Right lobe of liver (tissue), 6 donors: ENCODE measurements at regions not wholly inside any gene's neighbourhood (a gene's known extent, or its start where the extent isn't known, plus 50 kb on each side); places are given as distances from the start of the nearest gene placed in this dataset.
"Not testable (repeated sequence)": the region's sequence is repeated elsewhere in the genome, so short reads cannot be mapped to it uniquely, and the experiment has no call there.

Experiments
- ATAC-seq, 4 donors: fragments of 200-7000 bp; cut with Tn5 transposase; one replicate each; pipeline ENCODE4 v1.9.1; 2020; ENCODE audit warnings: mild to moderate bottlenecking in 4 of 4, moderate library complexity in 4 of 4
- DNase-seq, 3 donors: peaks; one replicate each; pipeline ENCODE4 v3.0.0-alpha.2; 2020
- H3K27ac ChIP-seq, 3 donors: fragments of 200-600 bp; one replicate each; pipeline ENCODE4 v1.8.0; 2022
- H3K27me3 ChIP-seq, 2 donors: fragments of 200-600 bp; one replicate each; pipeline ENCODE4 v1.8.0; 2022
- H3K36me3 ChIP-seq, 4 donors: fragments of 200-600 bp; sonication (generic) in 1 of 4; one replicate each; pipeline versions ENCODE4 v1.5.1 to v1.8.0; 2017 to 2022; ENCODE audit warnings: control low read depth in 1 of 4
- H3K4me1 ChIP-seq, 4 donors: fragments of 200-600 bp; sonication (generic) in 1 of 4; one replicate each; pipeline versions ENCODE4 v1.5.1 to v1.8.0; 2017 to 2022; ENCODE audit warnings: control low read depth in 1 of 4
- H3K4me3 ChIP-seq, 3 donors: fragments of 200-600 bp; one replicate each; pipeline ENCODE4 v1.8.0; 2022
- H3K9me3 ChIP-seq, 4 donors: fragments of 200-600 bp; sonication (generic) in 1 of 4; one replicate each; pipeline versions ENCODE4 v1.5.1 to v1.8.0; 2017 to 2022; ENCODE audit warnings: control low read depth in 1 of 4
- POLR2A ChIP-seq: fragments of 450-650 bp; IDR thresholded peaks from one replicate; pipeline ENCODE4 v1.6.1; 2017; ENCODE audit warnings: antibody characterized with exemption, mild to moderate bottlenecking
- WGBS: methylation state at CpG from one replicate; pipeline ENCODE4 v1.1.6; 2018; ENCODE audit warnings: low coverage, low lambda C conversion rate; ENCODE audit not compliant: insufficient coverage; ENCODE audit errors: missing lambda C conversion rate; 5-methylcytosine and 5-hydroxymethylcytosine counted together
- intact Hi-C, 2 donors: fragments of 100-400 bp; cut with DNase I; formaldehyde crosslinking; loops; one replicate each; pipeline versions ENCODE4 v1.11.2 to v1.14.1; 2022
- TF ChIP-seq, protein P1 (sequence below), 4 donors: fragments of 200-600 bp in 3 of 4; fragments of 450-650 bp in 1 of 4; IDR thresholded peaks; one replicate each; pipeline versions ENCODE4 v1.5.1 to v1.8.0; 2016 to 2022; ENCODE audit warnings: antibody characterized with exemption in 4 of 4, mild to moderate bottlenecking in 2 of 4
- donor health status: DM: no; HTN: yes; CAD: no.
- donor health status: DM: no; HTN: no; CAD: no.
- donor health status: DM: no; HTN: no; CAD: no.
- donor health status: DM: no; HTN: yes; CAD: no.
- donor health status: DM: no; HTN: yes; CAD: no.

DNA sequence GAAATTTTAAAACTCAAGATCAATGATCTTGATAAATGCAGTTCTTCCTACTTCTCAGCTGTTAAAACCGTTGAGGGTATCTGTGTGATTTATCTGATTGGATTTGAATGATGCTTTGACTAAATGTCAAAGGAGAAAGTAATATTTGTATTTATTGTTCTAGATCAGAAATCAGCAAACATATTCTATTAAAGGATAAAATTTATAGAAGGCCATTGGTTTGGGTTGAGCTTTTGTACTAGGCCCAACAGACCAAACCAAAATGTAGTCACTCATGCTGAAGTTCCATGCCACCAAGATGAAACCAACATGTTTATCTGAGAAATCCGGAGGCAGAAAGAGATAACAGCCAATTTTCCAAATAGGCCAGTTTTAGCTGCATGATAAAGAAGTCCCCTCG lies 64.5 kb upstream of the BMP2K start:
- Histone ChIP-seq H3K27me3 (no peaks in the 10 kb centered on the region), H3K36me3 (no peaks in the 10 kb centered on the region), H3K4me3 (no peak overlapping the region), H3K27ac (no peak overlapping the region), H3K4me1 (no peaks in the 10 kb centered on the region), H3K9me3 (no peaks in the 10 kb centered on the region)
- WGBS: 64% methylated on average over 3 of the region's 3 CpGs
- intact Hi-C loops: no loop called here
- ATAC-seq (no peak), DNase-seq (no peak)
- TF ChIP-seq POLR2A: no peak
- TF ChIP-seq, protein P1, sequence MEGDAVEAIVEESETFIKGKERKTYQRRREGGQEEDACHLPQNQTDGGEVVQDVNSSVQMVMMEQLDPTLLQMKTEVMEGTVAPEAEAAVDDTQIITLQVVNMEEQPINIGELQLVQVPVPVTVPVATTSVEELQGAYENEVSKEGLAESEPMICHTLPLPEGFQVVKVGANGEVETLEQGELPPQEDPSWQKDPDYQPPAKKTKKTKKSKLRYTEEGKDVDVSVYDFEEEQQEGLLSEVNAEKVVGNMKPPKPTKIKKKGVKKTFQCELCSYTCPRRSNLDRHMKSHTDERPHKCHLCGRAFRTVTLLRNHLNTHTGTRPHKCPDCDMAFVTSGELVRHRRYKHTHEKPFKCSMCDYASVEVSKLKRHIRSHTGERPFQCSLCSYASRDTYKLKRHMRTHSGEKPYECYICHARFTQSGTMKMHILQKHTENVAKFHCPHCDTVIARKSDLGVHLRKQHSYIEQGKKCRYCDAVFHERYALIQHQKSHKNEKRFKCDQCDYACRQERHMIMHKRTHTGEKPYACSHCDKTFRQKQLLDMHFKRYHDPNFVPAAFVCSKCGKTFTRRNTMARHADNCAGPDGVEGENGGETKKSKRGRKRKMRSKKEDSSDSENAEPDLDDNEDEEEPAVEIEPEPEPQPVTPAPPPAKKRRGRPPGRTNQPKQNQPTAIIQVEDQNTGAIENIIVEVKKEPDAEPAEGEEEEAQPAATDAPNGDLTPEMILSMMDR (IDR thresholded peaks at IDR 0.05): no peak

DNA sequence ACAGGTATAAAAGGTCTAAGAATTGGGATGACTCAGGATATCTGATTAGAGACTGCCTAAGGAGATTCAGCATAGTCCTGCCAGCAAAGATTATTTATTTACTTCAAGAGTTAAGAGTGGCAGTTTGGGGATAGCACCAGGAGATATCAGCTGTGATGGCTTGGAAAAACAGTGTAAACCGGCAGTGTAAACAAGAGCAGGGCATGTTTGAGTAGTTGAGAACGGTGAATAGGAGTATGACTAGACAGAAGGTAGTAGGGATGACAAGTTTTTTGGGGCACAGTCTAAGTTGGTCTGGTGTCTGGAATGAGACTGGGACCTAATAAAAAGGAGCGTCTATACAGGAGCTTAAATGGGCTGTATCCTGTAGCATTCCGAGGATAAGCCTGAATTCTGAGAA lies 61.6 kb upstream of the BMP2K start:
- intact Hi-C loops, H3K4me1 ChIP-seq, DNase-seq, H3K9me3 ChIP-seq, H3K27ac ChIP-seq, H3K36me3 ChIP-seq, ATAC-seq, H3K27me3 ChIP-seq, H3K4me3 ChIP-seq: not testable (repeated sequence)
- 80% methylated on average over 4 of the region's 4 CpGs for WGBS

DNA sequence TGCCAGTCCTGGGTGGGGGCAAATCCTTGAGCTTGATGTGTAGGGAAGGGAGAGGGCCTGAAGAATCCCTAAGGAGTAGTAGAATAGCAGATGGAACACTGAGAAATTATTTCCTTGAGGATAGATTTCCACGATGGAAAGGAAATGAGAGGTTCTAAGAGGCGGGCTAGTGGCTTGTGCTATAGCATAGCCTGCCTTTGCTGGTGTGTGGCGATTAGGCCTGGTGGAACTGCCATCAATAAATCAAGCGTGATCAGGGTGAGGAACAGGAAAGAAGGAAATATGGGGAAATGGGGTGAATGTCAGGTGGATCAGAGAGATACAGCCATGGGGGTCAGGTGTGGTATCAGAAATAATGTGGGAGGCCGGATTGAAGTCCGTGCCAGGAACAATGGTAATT lies 60.8 kb upstream of the BMP2K start:
- H3K9me3 ChIP-seq, ATAC-seq, H3K36me3 ChIP-seq, H3K4me1 ChIP-seq, H3K4me3 ChIP-seq, H3K27me3 ChIP-seq, intact Hi-C loops, H3K27ac ChIP-seq, DNase-seq: not testable (repeated sequence)
- 71% methylated on average over 5 of the region's 6 CpGs for WGBS

DNA sequence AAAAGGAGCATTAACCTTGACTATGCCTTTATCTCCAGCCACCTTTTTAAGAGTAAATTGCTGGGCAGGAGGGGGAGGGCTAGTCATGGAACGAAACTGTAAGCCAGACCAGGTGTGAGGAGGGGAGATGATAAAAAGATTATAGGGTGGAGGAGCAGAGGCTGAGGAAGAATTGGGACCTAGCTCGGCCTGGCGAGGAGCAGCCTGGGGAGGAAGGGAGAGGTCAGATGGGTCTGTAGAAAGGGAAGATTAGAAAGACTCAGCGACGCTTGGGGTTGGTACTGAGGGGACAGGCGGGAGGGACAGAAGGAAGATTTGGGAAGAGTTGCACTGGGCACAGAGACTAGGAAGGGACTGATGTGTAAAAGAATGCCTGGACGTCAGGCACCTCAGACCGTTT lies 58.4 kb upstream of the BMP2K start:
- intact Hi-C loops, H3K9me3 ChIP-seq, H3K27me3 ChIP-seq, DNase-seq, ATAC-seq, H3K36me3 ChIP-seq, H3K4me3 ChIP-seq, H3K27ac ChIP-seq: not testable (repeated sequence)
- peaks cover 0 to 16% (median 4%) of the 10 kb centered on the region in 4 donors for H3K4me1 ChIP-seq
- WGBS: 84% methylated on average over 8 of the region's 8 CpGs

DNA sequence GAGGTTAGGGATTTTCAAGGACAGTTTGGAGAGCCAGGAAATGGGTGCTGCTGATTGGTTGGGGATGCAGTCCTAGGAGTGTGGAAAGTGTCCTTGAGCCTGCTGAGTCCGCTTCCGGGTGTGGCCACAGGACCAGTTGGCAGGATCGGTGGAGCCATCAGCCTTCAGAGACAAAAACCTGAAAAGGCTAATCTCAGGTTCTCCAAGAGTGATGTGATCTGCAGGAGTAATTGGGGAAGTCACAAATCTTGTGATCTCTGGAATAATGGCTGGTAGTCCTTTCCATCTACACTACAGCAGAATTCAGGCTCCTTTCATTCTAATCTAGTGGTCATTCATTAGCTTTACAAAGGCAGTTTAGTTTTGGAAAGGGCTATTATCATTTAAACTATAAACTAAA lies 55.9 kb upstream of the BMP2K start:
- no peak overlapping the region for H3K4me3 ChIP-seq
- 80% methylated on average over 1 of the region's 3 CpGs for WGBS
- peaks cover 0 to 16% (median 4%) of the 10 kb centered on the region in 4 donors for H3K4me1 ChIP-seq
- no peak for TF ChIP-seq POLR2A
- TF ChIP-seq, protein P1 (IDR thresholded peaks at IDR 0.05): no peak
- no peak for ATAC-seq
- H3K9me3 ChIP-seq: no peaks in the 10 kb centered on the region
- no peak overlapping the region for H3K27ac ChIP-seq
- no peaks in the 10 kb centered on the region for H3K36me3 ChIP-seq
- no peaks in the 10 kb centered on the region for H3K27me3 ChIP-seq
- no peak for DNase-seq
- intact Hi-C loops: no loop called here

DNA sequence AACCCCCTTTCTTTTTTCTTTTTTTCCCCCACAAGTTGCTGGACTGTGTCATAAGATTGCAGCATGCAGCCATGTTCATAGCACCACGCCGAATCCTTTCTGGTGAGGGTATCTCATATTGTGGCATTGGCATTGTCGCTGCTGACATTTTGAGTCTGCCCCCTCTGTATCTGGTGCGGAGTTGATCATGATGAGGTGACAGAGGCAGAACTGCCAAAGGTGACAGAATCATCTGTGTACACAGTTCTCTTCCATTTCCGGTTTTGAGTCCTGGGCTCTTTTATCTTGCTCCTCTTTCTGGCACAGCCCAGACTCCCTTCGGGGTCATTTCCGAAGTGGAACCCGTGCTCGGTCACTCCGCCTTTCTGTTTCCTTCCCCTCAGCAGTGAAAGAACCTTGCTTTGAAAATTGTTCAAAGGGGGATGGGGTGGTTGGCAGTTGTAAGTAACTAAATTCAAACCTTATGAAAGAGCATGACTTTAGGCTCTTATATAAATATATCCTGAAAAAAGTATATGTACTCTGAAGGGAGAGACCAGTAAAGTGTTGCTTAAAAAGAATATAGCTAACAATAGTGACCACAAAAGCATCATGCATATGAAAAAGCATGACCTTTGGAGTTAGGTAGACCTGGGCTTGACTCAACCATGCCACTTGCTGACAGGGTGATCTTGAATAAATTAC lies 55.0 kb upstream of the BMP2K start:
- peak; percentile 70 to 90 (median 86) for ATAC-seq

More for the DNA sequence above, 55.0 kb upstream of the BMP2K start:
- peak in 1 of 3 donors; percentile 26 for DNase-seq
- WGBS: 34% methylated on average over 10 of the region's 10 CpGs
- Histone ChIP-seq H3K9me3 (no peaks in the 10 kb centered on the region), H3K27ac (peak overlapping the region in 1 of 3 donors; percentile 18), H3K4me3 (no peak overlapping the region), H3K27me3 (no peaks in the 10 kb centered on the region), H3K4me1 (peaks cover 0 to 16% (median 4%) of the 10 kb centered on the region in 4 donors), H3K36me3 (no peaks in the 10 kb centered on the region)
- intact Hi-C loops: no loop called here
- no peak for TF ChIP-seq POLR2A
- TF ChIP-seq, protein P1 (IDR thresholded peaks at IDR 0.05): no peak
